GM21423 (cell line): ENCODE measurements at regions not wholly inside any gene's neighbourhood (a gene's known extent, or its start where the extent isn't known, plus 50 kb on each side); places are given as distances from the start of the nearest gene placed in this dataset.

Source experiments
- ATAC-seq: cut with Tn5 transposase; IDR thresholded peaks from one replicate; pipeline ENCODE4 v1.9.1; 2021; ENCODE audit warnings: mild to moderate bottlenecking, moderate library complexity; ENCODE audit not compliant: unreplicated experiment

GRCh38 chr1:116262207-116262994, 110.6 kb upstream of the ATP1A1 start:
- no peak for ATAC-seq

- ATAC-seq = no peak
These were observed 110.1 kb upstream of the ATP1A1 start for GRCh38 chr1:116262995-116263385.

- no peak for ATAC-seq
These were observed 106.8 kb upstream of the ATP1A1 start for GRCh38 chr1:116265931-116266863.

DNA sequence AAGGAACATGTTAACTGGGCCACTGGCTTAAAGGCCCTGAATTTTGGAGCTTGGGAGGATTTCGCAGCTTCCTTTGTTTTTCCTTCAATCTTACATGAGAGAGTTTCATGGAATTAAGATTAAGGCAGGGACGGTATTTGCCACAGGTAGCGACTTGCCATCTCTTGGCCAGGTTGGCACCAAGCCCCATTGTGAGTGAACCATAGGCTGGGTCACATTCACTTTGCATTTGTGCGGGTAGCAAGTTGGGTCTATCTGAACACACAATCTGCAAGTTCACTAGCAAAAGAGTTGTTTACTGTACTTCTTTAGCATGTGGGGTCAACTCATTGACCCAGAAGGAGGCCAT, 106.2 kb upstream of the ATP1A1 start:
- ATAC-seq = no peak

- no peak for ATAC-seq
These were observed 104.8 kb upstream of the ATP1A1 start for GRCh38 chr1:116268211-116268610.

GRCh38 chr1:116270316-116271057, 102.6 kb upstream of the ATP1A1 start:
- no peak for ATAC-seq

DNA sequence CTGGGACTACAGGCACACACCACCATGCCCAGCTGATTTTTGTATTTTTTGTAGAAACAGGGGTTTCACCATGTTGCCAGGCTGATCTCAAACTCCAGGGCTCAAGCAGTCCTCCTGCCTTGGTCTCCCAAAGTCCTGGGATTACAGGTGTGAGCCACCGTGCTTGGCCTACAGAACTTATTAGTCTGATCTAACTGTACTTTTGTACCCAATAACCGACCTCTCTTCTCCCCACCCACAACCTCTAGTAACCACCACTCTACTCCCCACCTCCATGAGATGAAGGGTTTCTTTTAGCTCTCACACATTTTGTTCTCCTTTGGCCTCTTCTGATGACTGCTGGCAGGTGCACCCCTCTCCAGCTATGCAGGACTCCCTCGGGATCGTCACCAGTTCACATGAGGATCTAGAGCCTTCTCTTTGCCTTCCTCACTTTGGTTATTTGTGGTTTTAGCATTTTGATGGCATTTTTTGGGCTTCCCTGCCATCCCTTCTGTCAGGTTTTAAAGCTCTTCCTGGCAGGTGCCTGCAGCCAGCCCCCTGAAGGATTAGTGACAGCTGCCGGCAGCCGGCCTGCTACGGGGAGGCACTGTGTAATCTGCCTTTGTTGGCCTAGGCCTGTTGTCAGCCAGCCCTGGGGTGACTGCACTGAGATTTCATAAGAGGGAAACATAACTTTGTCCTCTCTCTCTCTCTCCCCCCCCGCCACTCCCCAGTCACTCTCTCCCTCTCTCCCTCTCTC, 99.8 kb upstream of the ATP1A1 start:
- ATAC-seq = no peak

DNA sequence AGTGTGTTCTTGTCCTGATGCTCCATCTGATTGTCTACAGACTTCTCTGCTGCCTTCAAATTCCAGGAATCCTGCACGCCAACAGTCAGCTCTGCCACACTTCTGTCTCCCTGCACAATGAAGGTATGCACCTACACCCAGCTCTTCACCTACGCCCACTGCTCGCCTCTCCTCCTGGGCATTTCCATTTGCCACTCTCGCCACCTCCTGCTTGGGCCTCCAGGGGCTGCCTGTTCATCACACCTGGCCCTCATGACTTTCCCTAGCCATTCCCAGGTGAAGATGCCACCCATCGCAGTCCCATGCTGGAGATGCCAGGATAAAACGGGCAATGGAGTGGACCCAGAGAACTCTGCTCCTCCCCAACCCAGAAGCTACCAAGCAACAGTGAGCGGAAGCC, 96.5 kb upstream of the ATP1A1 start:
- ATAC-seq = no peak

DNA sequence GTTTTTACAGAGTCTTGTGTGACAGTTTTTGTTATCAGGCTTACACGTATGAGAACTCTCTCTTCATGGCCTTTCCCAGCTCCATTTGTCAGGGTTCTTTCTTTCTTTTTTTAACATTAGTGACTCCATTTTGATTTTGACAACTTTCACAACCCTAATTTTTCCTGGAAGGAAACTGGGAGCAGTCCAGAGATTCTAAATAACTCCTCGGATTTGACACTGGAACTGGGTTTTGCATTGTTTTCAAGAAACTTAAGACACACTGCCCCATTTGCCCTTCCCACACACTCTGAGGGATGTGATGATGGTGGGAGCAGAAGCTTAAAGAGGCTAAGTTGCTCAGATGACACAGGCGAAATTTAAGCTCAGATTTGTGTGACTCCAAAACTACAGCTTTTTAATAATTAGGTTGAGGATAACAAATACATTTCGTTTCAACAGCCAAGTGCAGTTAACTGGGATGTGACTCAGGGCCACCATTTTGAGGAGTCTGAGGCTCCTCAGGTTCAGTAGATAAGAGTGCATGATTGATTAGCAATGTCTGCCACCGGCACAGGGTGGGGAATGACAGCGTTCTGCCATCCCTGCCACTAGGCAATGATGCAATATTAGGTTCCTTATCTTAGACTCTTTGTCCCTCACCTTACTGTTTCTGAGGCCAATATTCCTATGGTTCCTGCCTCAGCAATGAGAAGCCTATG, 95.1 kb upstream of the ATP1A1 start:
- ATAC-seq = no peak

DNA sequence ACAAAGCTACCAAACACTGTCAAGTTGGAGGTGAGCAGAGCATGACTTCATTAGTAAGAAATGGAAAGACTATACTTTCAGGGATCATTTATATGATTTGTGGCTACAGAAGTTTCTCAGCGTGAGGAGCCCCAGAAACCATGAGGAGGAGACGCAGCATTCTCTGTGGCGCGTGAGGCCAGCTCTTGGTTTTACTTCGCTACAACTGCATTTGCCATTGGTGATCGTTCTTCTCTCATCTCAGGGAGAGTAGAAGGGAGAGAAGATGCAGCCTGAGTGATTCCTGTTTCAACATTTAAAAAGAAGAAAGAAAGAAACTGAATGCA, 94.5 kb upstream of the ATP1A1 start:
- no peak for ATAC-seq

DNA sequence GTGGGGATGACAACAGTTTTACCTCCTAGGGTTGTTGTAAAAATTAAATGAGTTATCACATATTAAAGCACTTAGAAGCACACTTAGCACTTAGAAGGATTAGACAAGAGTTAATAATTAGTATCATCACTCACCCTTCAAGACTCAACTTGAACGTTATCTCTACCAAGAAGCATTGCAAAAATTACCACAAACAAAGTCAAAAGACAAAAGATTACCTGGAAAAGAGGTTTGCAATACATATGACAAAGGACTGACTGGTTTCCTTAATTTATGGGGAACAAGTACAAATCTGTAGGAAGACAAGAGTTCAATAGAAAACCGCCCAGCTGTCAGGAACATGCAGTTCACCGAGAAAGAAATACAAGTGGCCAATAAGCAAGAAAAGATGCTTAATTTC, 93.3 kb upstream of the ATP1A1 start:
- no peak for ATAC-seq

GRCh38 chr1:116284819-116285390, 88.1 kb upstream of the ATP1A1 start:
- ATAC-seq = no peak

DNA sequence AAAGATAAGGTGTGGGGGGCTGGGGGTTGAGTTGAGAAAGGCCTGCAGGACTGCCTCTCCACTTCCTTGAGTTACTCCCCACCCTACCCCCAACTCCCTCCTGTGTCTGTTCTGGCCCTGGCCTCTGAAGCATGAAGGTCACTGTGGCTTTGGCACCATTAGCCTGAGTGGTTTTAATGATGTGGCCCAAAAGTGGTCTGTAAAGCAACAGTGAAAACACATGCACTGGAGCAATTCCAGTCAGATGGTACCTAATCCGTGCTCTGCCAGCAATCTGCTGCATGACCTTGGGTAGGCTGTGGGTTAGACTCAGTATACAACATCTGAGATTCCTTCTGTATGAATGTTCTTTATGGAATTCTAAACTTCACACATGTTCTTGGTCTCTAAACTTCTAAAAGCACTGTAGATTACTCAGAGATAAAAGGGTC, 86.5 kb upstream of the ATP1A1 start:
- ATAC-seq = no peak

DNA sequence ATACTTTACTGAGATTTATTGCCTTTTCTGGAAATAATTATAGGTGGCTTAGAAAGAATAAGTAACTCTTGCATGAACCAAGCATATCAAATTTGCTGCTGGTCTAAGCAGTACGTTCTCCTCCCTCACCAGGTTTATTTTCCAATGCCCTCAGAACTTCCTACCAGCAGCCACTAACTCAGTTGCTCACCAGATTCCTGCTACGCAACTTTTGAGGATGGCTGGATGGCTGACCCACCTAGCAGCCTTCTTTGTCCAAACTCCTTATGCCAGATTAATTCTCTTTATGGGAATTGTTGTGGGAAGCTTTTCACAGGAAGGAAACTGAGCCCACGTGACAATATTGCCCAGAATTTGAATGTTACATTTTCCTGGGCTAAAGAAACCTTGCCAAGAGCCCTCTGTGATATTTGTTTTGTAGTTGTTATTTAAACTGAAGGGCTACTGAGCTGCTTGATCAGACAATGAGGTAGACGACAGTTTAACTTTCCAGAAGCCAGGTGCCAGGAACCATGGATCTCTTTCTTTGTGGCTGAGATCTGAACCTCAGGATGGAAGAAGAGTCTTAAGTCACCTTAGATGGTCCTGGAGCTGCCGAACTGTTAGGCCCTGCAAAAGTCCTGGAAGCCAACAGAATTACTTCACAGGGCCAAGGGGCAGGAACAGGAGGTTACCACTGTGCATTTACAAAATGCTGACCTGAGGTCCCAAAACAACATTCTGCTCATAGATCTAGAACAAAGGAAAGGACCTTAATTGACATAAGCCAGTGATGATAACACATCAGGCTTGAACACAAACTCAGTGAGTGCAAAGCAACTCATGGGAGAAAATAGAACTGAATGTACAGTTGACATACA, 85.5 kb upstream of the ATP1A1 start:
- ATAC-seq = no peak

DNA sequence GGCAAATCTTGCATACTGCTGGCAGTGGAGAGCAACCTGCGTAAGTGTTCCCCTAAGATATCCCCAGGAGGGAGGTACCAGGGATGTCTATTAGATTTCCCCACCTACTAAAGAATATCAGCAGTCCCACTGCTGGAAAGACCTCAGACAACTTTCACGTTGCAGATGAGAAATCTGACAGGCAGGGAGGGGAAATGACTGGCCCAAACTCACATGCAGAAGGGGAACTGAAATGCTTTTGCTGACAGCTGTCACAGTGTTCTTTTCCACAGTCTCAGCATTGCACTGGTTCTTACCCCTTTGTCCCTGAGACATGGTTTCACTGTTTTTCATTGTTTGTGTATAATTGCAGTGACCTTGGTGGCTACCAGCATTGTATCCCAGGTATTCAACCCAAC, 84.8 kb upstream of the ATP1A1 start:
- ATAC-seq = peak; percentile 84

DNA sequence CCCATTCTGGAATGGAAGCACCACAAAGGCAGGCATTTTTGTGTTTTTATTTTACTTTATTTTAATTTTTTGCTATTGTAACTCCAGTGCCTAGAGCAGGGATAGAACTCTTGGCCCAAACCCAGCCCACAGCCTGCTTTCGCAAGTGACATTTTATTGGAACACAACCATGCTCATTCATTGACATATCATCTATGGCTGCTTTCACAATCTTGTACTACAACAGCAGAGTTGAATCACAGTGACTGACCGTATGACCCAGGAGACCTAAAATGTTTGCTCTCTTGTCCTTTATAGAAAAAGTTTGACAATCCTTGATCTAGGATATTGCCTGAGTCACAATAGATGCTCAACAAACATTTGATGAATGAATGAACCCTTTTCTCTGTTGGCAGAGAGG, 83.9 kb upstream of the ATP1A1 start:
- ATAC-seq = no peak

DNA sequence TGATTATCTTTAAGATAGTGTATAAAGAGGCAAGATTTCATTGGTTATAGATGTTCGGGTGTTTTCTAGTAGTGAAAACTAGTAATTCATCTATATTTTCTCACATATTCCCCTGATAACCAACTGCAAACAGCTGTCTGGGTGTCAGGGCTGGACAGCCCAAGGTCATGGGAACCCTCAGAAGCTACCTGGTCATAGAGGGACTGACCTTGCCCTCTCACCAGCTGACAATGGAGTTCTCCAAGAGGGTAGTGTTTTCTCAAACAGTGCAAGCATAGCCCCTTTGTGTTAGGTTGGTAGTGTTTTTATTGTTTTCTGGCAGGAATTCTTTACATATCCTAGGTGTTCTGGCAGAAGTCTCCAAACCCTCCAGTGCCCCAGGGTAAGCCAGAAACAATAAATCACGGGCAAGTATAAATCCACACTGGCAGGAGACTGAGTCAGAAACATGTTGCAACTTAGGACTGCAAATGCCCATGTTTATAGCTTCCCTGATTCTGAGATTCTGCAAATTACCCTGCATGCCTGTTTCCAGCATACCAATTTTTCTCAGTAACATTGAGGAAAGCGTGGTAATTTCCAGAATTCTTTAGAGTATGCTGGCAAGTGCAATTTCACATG, 82.8 kb upstream of the ATP1A1 start:
- ATAC-seq = no peak

DNA sequence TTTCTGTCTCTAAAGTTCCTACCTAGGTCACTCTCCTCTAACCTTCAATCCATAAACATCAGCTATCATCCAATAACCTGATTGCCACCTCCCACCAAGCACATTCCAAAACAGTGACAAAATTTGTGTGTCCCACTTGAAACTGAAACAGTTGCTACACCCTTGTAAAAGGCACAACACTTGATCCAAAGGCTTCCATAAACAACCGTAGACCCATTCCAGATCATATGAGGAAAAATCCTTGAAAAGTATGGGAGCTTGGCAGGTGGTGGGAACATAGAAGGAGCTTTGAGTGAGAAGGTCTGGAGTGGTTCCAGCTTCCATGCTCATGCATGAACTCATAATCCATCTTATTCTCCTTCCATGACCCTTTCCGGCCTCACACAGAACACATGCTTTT, 82.0 kb upstream of the ATP1A1 start:
- no peak for ATAC-seq
